ENCODE measurements at regions not wholly inside any gene's neighbourhood (a gene's known extent, or its start where the extent isn't known, plus 50 kb on each side); places are given as distances from the start of the nearest gene placed in this dataset.

GRCh38 chr1:232519186-232519585, 110.7 kb downstream of the SIPA1L2 start:
- H3K36me3 ChIP-seq: no peaks in the 10 kb centered on the region
- H3K4me1 ChIP-seq: peaks cover 12% of the 10 kb centered on the region
- H3K27me3 ChIP-seq: no peaks in the 10 kb centered on the region
- intact Hi-C loops (cut with DNase I): no loop called here
- no peak overlapping the region for H3K27ac ChIP-seq
- no peak for DNase-seq (ENCODE audit: extremely low spot score in 2 of 2)
- H3K4me3 ChIP-seq: no peak overlapping the region
- TF ChIP-seq CTCF (IDR thresholded peaks at IDR 0.05): no peak
- no peak for TF ChIP-seq POLR2AphosphoS5 (IDR thresholded peaks at IDR 0.05; ENCODE audit: insufficient read depth in 1 of 2, low read depth in 1 of 2)
- no peak for TF ChIP-seq POLR2A (IDR thresholded peaks at IDR 0.05)
- no peaks in the 10 kb centered on the region for H3K9me3 ChIP-seq

- no peak overlapping the region for H3K4me3 ChIP-seq
- no peaks in the 10 kb centered on the region for H3K9me3 ChIP-seq
- no peaks in the 10 kb centered on the region for H3K27me3 ChIP-seq
- no peaks in the 10 kb centered on the region for H3K36me3 ChIP-seq
- no peak for DNase-seq (ENCODE audit: extremely low spot score in 2 of 2)
- TF ChIP-seq POLR2A (IDR thresholded peaks at IDR 0.05) (no peak), POLR2AphosphoS5 (IDR thresholded peaks at IDR 0.05; ENCODE audit: insufficient read depth in 1 of 2, low read depth in 1 of 2) (no peak), CTCF (IDR thresholded peaks at IDR 0.05) (no peak)
- intact Hi-C loops (cut with DNase I): no loop called here
- H3K27ac ChIP-seq: no peak overlapping the region
- peaks cover 7% of the 10 kb centered on the region for H3K4me1 ChIP-seq
Measured at GRCh38 chr1:232518349-232518748, 111.6 kb downstream of the SIPA1L2 start.

GRCh38 chr1:232517204-232517603, 112.7 kb downstream of the SIPA1L2 start:
- Histone ChIP-seq H3K9me3 (no peaks in the 10 kb centered on the region), H3K4me3 (no peak overlapping the region), H3K27me3 (no peaks in the 10 kb centered on the region), H3K27ac (no peak overlapping the region), H3K4me1 (peaks cover 7% of the 10 kb centered on the region), H3K36me3 (no peaks in the 10 kb centered on the region)
- TF ChIP-seq POLR2AphosphoS5 (IDR thresholded peaks at IDR 0.05; ENCODE audit: insufficient read depth in 1 of 2, low read depth in 1 of 2) (no peak), CTCF (IDR thresholded peaks at IDR 0.05) (no peak), POLR2A (IDR thresholded peaks at IDR 0.05) (no peak)
- intact Hi-C loops (cut with DNase I): no loop called here
- no peak for DNase-seq (ENCODE audit: extremely low spot score in 2 of 2)

- peaks cover 9% of the 10 kb centered on the region for H3K4me1 ChIP-seq
- intact Hi-C loops (cut with DNase I): no loop called here
- no peak overlapping the region for H3K27ac ChIP-seq
- H3K36me3 ChIP-seq: no peaks in the 10 kb centered on the region
- H3K9me3 ChIP-seq: no peaks in the 10 kb centered on the region
- no peaks in the 10 kb centered on the region for H3K27me3 ChIP-seq
- no peak overlapping the region for H3K4me3 ChIP-seq
- TF ChIP-seq POLR2A (IDR thresholded peaks at IDR 0.05) (no peak), CTCF (IDR thresholded peaks at IDR 0.05) (no peak), POLR2AphosphoS5 (IDR thresholded peaks at IDR 0.05; ENCODE audit: insufficient read depth in 1 of 2, low read depth in 1 of 2) (no peak)
- no peak for DNase-seq (ENCODE audit: extremely low spot score in 2 of 2)
Measured at GRCh38 chr1:232515706-232516105, 114.2 kb downstream of the SIPA1L2 start.

GRCh38 chr1:232512712-232513111, 117.2 kb downstream of the SIPA1L2 start:
- Histone ChIP-seq H3K36me3 (no peaks in the 10 kb centered on the region), H3K4me1 (peaks cover 15% of the 10 kb centered on the region), H3K27ac (no peak overlapping the region), H3K27me3 (no peaks in the 10 kb centered on the region), H3K9me3 (no peaks in the 10 kb centered on the region), H3K4me3 (no peak overlapping the region)
- TF ChIP-seq POLR2AphosphoS5 (IDR thresholded peaks at IDR 0.05; ENCODE audit: insufficient read depth in 1 of 2, low read depth in 1 of 2): no peak
- no peak for TF ChIP-seq POLR2A (IDR thresholded peaks at IDR 0.05)
- TF ChIP-seq CTCF (IDR thresholded peaks at IDR 0.05): no peak
- intact Hi-C loops (cut with DNase I): no loop called here
- DNase-seq (ENCODE audit: extremely low spot score in 2 of 2): no peak

Data from vagina (tissue), 2 donors.